ENCODE measurements at regions not wholly inside any gene's neighbourhood (a gene's known extent, or its start where the extent isn't known, plus 50 kb on each side); places are given as distances from the start of the nearest gene placed in this dataset.

DNA sequence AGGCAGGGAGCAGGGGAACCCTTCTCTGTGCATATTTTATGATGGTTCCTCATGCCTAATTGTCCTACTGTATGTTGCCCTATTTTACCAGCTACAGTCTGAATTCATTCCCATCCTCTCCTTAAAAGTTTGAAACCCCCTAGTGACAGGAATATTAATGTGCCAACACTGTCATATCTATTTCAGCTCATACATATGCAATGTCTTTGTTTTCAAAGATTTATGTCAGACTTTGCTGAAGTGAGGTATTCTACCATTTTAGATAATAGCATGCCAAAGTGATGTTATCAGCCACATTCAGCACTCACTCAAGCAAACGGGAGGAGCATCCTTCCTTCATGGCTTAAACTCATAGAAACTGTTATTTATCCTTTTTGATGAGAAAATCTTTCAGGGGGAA, 696.5 kb downstream of the NR2F1-AS1 start:
- TF ChIP-seq, protein P1, sequence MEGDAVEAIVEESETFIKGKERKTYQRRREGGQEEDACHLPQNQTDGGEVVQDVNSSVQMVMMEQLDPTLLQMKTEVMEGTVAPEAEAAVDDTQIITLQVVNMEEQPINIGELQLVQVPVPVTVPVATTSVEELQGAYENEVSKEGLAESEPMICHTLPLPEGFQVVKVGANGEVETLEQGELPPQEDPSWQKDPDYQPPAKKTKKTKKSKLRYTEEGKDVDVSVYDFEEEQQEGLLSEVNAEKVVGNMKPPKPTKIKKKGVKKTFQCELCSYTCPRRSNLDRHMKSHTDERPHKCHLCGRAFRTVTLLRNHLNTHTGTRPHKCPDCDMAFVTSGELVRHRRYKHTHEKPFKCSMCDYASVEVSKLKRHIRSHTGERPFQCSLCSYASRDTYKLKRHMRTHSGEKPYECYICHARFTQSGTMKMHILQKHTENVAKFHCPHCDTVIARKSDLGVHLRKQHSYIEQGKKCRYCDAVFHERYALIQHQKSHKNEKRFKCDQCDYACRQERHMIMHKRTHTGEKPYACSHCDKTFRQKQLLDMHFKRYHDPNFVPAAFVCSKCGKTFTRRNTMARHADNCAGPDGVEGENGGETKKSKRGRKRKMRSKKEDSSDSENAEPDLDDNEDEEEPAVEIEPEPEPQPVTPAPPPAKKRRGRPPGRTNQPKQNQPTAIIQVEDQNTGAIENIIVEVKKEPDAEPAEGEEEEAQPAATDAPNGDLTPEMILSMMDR (IDR thresholded peaks at IDR 0.05), result no peak
- TF ChIP-seq POLR2A (IDR thresholded peaks at IDR 0.05), result no peak
